HG02610 (cell line): ENCODE measurements at regions not wholly inside any gene's neighbourhood (a gene's known extent, or its start where the extent isn't known, plus 50 kb on each side); places are given as distances from the start of the nearest gene placed in this dataset.

Source experiments
- ATAC-seq: cut with Tn5 transposase; IDR thresholded peaks from one replicate; pipeline ENCODE4 v1.9.1; 2021; ENCODE audit warnings: mild to moderate bottlenecking, moderate library complexity; ENCODE audit not compliant: unreplicated experiment

DNA sequence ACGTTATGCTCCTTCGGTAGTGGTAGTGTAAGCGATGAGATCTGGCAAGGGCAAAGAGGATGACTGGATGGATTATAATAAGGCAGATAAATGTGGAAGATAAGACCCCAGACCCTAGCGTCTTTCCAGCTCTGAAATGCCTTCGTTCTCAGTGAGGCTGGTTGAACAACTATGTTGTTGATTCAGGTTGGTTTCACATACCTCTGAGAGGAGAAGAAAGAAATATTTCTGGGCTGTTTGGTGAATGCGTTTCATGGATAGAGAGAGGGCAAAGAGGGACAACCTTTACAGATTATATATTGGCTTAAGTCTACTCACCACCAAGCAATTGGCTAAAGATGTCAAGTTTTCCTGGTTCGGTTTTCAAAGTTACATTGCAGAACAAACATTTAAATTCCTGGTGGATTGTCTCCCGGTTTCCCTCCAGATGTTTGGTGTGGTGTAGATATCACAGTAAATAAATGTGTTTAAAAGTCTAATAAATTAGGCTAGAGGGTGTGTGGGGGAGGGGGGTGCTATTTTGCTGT, 190.1 kb upstream of the GLI2 start:
- no peak for ATAC-seq

GRCh38 chr2:120546048-120546864, 189.4 kb upstream of the GLI2 start:
- ATAC-seq, result no peak

DNA sequence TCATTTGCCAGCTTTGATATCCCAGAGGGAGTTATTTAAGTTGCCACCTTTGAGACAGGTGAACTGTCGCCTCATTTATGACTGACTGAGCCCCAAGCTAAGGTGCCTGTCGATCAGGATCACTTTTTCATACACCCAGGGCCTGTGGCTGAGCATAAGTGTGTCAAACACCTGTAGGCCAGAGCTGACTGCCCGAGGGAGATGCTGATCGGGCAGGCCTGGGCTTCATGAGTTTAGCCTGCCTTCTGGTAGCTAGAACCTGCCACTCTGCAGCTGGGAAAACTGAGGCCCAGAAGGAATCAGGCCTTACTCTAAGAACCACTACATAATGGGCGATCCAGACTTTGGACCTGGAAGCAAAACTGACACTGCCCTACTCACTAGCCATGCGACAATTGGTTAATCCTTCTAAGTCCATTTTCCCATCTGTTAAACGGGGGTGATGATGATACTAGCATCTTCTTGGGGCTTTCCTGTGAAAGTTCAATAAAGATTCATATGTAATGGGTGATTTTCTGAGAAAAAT, 188.7 kb upstream of the GLI2 start:
- ATAC-seq, result no peak

GRCh38 chr2:120547662-120548061, 188.0 kb upstream of the GLI2 start:
- ATAC-seq, result no peak

GRCh38 chr2:120548627-120549608, 186.8 kb upstream of the GLI2 start:
- ATAC-seq, result no peak

GRCh38 chr2:120549841-120550240, 185.8 kb upstream of the GLI2 start:
- ATAC-seq, result no peak

- no peak for ATAC-seq
These were observed 185.4 kb upstream of the GLI2 start for GRCh38 chr2:120550282-120550681.

GRCh38 chr2:120550893-120551446, 184.7 kb upstream of the GLI2 start:
- ATAC-seq, result no peak

- no peak for ATAC-seq
These were observed 184.1 kb upstream of the GLI2 start for GRCh38 chr2:120551522-120551921.

DNA sequence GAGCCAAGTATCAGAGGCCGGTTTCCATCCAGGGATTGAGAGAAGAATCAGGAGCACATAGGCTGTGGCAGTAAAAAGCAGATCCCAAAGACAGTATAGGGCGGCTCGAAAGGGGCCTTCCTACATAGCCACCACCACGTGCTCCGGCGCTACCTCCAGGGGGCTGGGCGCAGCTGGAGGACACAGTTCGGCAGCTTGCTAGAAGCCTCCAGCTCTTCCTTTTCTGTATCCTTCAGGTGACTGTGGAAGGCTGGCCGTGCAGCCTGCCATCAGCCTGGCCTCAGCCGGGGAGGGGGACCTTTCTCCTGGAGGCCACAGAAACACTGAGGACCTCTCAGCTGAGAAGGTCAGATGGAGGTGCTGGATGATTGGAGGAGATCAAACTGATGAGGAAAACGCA, 183.6 kb upstream of the GLI2 start:
- no peak for ATAC-seq

DNA sequence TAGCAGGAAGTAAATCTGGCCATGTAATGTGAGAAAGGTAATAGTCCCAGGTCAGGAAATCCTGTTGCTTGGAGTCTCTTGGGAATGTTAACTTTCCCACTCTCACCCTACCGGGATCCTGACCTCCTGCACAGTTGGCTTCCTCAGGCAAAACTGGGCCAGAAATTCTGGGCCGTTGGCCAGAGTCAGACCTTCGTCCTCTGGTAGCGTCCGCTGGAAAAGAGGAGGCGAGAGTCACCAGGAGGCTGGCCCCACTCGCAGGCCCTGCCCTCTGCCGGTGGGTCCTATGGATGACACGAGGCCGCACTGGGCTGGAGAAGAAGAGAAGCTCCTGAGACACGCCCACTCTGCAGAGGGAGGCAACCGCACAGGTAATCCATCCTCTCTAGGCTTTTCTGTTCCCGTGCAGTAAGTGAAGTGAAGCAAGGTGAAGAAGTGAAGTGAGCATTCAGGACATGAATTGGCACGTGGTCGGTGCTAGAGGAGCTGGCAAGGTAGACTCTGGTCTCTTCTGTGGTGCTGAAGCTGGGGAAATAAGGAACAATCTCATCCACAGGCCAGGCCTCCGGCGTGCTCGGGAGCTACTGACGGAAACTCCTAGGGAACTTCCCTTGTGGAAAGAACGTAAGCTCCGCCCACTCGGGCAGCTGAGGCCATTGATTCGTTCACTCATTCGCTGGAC, 182.7 kb upstream of the GLI2 start:
- no peak for ATAC-seq

DNA sequence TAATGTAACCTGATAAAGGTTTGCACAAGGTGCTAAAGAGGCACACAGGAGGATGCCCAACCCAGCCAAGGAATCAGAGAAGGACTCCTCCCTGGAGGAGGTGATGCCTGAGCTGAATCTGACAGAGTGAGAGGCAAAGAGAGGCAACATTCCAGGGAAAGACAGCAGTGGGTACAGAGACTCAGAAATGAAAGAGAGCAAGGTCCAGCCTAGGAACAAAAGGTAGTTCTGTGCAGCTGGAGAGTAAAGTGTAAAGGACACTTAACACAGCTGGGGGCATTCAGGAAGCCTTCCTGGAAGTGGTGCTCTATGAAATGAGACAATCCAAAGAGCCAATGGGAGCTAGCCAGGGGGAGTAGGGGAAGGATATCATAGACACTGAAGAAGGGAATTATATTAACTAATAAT, 181.0 kb upstream of the GLI2 start:
- no peak for ATAC-seq

DNA sequence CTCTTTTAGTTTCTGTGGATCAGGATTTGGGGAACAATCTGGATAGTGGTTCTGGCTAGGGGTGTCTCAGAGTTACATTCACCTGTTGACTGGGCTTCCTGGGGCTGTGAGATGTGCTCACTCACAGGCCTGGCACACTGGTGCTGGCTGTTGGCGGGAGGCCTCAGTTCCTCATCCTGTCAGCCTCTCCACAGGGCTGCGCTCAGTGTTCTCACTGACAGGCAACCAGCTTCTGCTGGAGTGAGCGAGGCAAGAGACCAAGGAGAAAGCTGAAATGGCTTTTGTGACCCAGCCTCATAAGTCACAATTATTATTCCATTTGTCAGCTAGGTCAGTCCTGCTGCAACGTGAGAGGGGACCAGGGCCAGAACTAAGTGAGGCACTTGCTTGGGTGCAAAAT, 180.6 kb upstream of the GLI2 start:
- no peak for ATAC-seq

GRCh38 chr2:120556911-120557310, 178.8 kb upstream of the GLI2 start:
- no peak for ATAC-seq

- no peak for ATAC-seq
These were observed 176.8 kb upstream of the GLI2 start for GRCh38 chr2:120558847-120559246.

GRCh38 chr2:120559401-120559800, 176.3 kb upstream of the GLI2 start:
- no peak for ATAC-seq

DNA sequence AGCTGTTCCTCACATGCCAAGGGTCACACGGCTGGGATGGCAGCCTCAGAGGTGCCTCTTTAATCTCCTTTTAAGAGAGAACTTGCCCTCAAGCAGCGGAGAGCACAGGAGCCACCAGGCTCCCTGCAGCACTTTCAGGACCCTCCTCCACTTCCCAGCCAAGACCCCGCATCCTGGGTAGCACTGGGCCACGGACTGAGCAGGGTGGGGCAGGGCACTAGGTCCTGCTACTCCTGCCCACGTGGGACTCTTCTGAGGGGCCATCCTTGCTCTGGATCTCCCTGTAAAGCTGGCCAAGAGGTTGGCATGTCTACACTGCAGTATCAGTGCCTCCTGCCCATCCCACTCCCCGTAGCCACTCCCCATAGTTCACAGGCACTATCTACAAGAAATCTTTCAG, 175.3 kb upstream of the GLI2 start:
- ATAC-seq, result no peak

DNA sequence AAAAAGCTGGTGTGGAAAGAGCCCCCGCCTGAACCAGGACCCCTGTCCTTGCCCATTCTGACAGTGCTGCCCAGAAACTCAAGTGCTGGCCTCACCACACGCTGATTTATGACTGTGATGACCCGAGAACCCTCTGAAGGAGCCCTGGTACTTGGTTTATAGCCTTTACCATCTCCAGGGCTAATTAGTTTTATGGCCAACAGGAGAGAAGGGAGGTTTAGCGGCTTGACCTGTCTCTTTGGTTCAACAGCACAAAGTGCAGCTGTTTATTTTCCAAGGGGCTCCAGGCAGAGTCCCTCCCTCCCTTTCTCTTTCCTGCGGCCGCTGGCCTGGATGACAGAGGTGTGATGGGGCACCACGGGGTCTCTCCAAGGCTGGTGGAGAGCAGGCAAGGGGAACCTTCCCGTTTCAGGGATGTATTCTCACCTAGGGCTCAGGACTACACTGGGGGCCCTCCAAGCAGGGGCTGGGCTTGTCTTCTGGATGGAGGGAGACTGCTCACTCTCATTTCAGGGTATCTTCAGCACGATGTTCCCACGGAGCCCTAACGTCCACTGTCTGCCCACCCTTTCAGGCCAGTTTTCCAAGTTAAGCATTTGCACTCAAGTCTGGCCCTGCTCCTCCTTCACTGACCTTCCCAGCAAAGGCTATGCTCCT, 174.2 kb upstream of the GLI2 start:
- ATAC-seq, result no peak

GRCh38 chr2:120562218-120563005, 173.3 kb upstream of the GLI2 start:
- ATAC-seq, result no peak
